ENCODE measurements at regions not wholly inside any gene's neighbourhood (a gene's known extent, or its start where the extent isn't known, plus 50 kb on each side); places are given as distances from the start of the nearest gene placed in this dataset.

DNA sequence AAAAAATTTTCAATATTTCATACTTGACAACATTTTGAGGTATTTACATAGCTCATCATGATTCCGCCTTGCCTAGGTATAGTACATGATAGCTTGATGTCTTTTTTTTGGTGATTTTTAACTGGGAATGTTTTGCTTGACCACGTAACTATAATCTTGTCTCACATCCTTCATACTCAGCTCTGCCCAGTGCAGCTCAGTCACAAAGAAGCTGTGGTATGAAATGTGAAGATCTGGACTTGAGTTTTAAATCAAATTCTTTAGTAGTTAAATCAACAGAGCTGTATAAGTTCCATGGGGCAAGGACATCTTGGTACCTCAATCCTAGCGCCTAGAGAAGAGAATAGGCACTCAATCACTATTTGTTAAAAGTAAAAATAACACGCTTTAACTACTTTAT is 276.3 kb upstream of the DKK2 start:
- DNase-seq: no peak

DNA sequence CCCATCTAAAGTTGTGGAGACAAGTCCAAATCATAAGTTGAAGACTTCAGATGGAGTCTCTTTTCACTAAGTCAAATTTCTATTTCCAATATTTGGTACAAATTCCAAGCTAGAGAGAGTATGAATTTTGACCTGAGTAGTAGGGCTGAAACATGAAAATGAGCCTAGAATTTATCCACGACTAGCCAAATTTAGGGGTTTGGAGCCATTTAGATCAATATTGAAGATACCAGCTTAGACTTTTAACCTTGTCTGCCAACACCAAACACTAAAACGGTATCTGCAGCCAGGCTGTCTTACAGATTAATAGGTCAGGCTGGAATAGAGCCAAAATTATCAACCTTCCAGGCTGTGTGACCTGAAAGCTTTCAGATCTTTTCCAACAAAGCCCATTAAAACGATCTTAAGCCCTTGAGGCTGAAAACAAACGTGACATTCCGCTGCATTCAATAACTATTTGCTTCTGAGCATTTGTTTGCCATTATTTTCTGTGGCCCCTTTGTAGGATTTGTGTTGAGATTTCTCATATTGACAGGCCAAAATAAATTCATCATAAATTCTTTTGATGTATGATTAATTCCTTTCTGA is 268.7 kb upstream of the DKK2 start:
- no peak for DNase-seq

DNA sequence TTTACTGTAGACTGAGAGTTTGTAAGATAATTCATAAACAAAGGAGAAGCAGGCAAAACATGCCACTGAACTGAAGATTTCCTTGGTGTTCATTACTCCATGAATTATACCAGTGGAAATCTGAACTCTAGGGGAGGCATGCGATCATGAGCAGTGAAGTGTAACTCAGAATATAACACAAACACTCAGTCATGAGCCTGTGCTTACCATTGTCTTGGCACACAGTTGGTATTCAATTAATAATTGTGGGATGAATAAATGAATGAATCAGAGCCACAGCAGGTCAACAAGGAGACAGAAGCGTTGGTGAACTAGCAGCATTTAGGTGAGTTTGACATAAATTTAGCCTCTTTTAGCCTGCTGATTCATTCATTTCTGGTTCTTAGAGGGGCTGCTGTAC is 263.5 kb upstream of the DKK2 start:
- DNase-seq: no peak

DNA sequence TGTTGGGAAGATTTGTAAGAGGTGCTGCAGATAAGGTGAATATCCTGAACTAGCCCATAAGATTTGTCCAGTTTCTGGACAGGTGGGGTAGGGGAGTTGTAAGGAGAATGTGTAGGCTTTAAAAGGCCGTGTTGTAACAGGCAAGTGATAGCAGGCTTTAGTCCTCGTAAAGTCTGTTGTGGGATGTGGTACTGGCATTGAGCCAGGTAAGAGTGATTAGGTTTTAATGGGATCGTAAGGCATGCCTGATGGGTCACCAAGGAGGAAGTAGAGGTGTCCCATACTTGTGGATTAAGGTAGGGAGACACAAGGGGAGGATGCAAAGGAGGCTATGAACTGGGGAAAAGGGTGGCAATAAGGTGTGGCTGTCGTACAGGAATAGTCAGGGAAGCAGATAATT is 256.9 kb upstream of the DKK2 start:
- DNase-seq: no peak

DNA sequence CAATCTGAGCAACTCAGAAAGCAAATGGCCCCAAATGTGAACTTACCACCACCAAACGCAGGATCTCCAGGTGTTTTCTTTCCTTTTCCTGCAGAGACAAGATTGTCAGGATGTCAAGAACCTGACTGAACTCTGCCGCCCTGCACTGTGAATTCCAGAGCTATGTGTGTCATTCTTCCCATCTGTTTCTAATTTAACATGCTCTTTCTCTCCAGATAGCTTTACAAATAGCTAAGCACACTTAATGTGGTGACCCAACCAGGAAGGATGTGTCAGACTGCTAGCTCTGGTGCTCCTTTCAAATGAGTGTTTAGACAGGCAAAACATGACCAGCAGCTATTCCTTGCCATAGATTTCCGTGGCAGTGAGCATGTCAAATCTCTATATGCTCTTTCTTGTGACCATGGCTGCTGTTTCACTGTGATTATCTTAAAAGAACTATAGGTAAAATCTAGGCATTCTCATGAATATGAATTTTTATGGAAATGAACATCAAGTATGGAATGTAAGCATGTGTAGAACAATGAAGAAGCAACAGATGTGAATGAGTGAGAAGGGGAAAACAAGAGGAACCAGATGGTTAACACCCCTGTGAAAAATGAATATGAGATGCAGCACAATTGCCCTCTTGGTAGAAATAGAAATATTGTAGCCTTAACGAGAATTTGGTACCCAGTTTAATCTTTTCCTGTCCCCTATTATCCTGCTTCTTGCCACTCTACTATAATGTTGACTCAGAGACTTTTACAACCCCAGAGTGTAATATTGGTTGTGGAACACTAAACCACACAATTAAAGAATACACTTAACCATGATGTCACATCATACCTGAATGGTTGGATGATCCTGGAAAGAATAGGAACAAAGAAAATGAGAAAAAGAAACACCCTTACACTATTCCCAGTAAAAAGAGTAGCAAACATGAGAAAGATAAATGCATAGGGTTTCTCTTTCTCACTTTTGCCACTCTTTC is 247.8 kb upstream of the DKK2 start:
- DNase-seq: no peak

DNA sequence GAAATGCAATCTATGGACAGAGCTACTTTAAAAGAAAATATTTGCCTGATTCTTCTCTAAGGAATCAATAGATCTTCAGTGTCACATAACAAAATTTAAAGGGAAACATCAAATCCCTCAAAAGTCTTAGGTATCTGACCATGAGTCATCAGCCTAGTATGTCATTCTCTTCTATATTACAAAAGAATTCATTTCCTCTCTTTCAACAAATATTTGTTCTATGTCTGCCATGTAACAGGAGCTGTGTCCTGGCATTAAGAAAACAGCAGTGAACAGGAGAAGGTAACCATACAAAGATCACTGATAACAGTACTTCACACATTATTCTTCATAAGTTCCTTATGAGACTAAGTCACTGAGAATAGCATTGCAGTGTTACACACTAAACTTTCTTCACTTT is 243.6 kb upstream of the DKK2 start:
- no peak for DNase-seq

DNA sequence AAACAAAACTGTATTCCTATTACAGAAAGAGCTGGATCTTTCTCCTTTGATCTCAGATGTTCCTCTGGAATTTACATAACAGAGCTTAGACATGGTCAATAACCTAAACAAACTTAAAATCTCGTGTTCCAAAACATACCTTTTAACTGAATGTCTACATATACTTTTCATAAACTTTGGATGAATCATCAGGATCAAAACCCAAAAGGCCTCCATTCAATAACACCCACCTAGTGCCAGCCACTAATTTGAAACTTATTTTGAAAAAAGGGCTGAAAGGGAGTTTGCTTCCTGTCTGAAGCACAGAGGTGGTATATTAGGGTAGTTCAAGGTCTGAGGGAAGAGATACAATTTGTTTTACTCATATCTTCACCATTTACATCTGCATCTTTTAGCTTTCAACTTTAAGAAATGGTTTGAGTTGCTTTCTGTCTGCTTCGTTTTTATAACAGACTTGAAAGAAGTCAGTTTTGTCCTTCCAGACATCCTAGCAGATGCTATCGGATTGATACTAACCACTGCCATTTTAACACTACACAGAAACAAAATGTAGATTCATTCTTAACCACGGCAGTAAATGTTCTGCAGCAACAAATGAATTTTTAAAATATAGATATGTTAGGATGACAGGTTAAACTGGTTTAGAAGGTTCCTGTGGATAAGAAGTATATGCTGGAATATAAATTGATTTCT is 242.8 kb upstream of the DKK2 start:
- no peak for DNase-seq

DNA sequence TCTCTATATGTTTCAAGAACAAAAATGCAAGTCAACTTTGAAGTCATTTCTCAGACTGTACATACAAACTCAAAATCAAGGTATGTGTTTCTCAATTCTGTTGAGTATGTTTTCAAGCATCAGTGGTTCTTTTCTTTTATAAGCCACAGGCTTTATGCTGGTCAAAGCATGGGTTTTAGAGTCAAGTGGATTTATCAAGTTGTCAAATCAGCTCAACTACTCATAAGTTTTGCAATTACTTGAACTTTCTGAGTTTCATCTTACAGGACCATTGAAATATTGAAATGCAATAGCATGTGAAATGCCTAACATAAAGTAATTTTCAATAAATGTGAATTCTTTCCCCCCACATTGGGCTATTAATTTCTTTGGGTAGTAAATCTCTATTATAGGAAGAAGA is 239.9 kb upstream of the DKK2 start:
- no peak for DNase-seq

DNA sequence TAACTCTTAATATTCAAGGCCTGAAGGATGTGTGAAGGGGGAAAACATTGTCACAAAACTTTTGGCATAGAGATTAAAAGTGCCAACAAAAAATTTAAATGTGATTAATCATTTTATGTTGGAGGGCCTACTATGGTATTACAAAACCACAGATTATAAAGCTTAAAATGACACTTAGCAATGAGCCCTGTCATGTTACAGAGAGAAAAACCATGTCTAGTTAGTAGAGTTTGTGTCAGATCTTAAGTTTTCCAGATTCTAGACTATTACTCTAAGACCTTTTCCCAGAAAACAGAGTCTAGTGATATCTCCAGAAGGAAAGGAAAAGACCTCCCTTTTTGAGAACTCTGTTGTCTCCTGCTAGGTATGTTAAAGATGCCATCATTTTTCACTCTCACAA is 239.1 kb upstream of the DKK2 start:
- no peak for DNase-seq

DNA sequence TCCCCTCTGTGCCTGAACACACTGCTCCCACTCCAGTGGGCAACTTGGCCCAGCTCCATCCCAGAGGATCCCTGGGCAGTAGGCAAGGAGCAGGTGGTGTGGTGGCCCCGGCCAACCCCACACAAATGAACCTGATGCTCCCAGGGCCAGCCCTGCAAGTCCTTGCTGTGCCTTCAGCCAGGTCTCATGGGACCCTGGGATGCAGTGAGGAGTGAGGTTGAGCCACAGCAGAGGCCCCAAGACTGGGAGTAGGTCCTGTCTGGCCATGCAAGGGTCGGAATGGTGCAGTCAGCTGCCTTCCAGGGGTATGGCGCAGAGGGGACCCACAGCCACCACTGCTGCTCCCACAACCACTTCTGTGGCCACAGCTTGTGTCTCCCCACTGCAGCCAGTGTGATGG is 234.5 kb upstream of the DKK2 start:
- no peak for DNase-seq

DNA sequence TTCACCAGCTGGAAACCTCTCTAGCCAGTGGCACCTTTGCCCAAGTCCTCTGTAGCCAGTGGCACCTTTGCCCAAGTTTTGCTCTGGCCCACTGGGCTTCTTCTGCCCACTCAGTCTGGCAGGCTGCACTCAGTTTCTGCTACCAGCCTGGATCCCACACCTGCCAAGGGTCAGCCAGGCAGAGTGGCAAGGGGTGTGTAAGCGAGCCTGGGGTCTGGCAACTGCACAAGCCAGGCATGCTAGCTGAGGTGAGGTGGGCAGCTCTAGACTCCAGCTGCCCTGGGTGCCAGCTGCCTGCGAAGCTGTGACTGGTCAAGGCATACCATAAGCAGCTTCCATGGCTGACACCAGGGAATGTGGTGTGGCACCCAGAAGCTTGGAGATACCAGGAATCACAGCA is 233.1 kb upstream of the DKK2 start:
- no peak for DNase-seq

DNA sequence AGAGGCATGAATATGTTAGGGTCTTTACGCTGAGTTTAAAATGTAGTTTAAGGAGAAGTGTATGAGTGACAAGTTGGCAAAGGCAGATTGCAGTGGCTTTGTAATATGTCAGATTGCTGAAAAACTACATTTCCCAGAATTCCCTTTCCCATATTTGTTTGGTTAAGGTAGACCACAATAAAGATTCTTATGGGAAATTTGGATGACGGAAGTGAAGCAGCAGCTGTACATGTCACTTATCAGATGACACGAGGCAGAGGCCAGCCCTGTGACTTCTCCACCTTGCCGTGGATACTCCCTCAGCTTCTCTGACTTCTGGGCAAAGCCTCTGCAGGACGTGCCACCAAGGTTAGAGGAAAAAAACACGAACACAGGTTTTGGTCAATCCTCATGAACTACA is 229.7 kb upstream of the DKK2 start:
- DNase-seq: no peak

DNA sequence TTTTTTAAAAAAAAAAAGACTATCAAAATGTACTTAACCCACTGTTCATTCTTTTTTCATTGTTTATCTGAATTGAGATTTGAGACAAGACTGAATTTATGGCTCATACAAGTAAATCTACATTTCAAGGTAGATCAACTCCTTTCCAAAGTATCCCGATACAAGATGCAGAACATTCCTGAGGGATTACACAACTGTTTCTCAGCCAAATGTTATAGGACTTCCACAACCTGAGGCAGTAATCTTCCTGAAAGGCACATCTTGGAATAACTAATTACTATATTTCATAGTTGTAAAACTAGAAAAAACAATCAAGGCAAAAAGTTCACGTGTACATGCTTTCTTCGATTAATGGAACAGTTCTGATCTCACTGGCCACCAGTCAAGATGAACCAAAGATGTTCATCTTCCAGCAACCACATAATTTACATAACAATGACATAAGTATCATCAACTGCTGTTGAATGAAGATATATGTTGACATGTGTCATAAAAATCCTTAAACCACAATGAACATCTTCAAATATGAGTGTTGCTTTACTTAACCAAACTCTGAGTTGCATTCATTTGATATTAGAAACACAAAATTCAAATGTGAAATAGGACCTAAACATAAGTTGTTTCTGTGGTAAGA is 225.2 kb upstream of the DKK2 start:
- DNase-seq: no peak

DNA sequence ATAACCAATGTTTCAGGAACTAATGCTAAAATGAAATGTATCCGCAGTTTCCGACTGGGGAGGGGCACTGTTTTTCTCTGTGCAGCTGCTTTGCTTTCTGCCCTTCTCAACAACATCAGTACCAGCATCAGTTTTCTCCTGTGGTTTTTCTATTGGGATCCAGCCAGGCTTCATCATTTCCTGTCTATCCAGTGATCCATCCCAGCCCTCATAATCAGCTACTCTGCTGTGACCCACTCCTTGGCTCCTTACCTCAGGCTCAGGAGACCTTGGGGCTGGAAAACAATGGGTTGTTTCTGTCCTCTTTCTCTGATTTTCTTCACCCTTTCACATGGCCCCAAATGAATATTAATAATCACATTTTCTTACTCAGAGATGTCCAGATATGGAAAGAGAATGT is 222.2 kb upstream of the DKK2 start:
- no peak for DNase-seq

DNA sequence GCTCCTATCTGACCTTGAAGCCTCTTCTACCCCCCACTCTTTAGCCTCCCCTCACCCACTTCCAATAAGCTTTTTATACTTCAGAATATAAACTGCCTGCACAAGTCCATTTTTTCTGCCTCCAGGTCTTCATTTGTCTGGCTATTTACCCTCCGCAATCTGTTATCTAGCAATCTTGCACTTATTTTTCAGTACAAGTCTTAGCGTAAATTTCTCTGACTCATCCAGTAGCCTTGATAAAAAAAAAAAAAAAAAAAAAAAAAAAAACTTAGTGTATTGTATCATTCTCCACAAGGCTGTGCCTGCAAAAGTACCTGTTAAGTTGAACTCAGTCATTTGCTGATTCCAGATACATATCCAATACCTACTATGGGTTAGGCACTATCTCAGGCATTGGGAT is 219.5 kb upstream of the DKK2 start:
- no peak for DNase-seq

DNA sequence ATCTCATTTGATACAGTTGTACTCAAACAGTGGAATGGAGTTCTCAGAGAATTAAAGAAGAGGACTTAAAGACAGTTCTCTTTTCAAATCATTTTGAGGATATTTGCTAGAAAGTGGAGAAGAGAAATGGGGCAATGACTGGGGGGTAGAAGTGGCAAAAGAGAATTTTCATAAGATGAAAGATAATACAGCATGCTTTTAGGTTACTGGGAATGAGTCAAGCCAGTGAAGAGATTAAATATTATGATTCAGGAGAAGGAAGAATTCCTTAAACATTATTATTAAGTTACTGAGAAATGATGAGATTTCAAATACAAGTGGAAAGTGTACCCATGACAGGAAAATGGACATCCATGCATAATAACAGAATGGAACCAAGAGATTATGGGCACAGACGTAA is 219.0 kb upstream of the DKK2 start:
- DNase-seq: no peak

DNA sequence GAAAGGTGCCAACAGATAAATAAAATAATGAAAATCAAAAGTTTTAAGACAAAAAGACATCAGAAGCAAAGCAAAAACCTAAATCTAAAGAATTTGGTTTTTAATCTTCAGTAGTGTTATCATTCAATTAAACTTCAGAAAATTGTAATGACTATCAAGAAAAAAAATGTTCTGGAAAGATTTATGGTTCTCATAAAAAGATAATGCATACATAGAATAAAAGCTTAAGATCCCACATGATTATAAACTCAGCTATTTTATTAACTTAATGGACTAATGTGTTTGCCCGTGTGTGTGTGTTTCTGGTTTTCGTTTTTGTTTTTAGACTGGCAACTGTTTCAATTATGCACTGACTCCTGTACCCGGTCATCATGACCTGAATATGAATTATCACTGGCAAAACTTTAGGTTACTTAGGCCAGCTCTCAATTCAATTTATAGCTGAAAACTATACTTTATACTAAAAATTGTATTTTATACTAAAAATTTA is 217.5 kb upstream of the DKK2 start:
- no peak for DNase-seq

DNA sequence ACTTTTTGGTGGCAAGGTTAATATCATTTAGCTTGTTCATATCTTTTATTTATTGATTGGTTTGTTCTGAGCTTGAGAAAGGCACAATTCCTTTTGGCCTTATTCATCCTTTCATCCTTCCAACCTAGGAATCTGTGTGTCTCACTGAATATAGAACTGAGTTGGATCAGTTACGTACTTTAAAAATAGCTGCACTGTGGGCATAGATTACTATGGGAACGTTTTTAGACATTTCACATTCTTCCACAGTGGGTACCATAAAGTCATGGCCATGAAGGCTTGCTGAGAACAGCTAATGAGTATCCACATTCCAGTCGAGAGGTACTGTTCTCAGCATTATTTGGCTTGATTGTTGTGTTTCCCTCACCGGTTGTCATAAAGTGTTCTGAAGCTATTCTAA is 217.0 kb upstream of the DKK2 start:
- DNase-seq: no peak

DNA sequence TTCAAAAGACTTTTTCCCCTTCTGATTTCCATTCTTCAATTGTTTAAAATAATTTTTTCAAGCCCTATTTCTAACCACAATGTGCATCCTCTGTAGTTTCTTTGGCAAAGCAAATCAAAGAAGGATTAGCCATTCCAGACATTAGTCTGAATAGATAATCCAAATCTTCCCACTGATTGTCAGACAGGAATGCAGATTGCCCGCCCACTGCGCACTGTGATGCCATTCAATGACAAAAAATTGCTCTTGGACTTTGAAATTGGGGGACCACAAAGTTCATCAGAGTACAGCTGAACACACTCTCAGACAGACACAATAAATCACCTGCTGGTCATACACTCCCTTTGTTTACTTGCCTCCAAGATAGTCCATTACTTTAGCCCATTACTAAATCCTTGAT is 216.5 kb upstream of the DKK2 start:
- no peak for DNase-seq

DNA sequence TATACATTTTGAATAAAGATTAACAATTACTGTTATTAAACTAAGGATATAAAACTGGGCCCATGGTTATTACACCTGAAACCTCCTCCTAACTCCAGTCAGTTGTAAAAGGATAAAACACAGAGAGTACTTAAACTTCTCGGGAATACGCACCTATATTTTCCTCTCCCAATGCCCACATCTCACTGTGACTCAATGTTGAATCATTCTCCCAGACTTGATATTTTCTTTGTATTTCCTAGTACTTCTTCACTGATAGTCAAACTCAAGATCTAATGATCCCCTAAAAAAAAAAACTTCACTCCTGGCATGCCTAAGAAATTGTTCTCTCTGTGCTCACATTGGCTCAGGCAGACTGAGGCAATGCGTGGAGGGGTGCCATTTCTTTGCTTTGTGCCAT is 212.5 kb upstream of the DKK2 start:
- no peak for DNase-seq

DNA sequence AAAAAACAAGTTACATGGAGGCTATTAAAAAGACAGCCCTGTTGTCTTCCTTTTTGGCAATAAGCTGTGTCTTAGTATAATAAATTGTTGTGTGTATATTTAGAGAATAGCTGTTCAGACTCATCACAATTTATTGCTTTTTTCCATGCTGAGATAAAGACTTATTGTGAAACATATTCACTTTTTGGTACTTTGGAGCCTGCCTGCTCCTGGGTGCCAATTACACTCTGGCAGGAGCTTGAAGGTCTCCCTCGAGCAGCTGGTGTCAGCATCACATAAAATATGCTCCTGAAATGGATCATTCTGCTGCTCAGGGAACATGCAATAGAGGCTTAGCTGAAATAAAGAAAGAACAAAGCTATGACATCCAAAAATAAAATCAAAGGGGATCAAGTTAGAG is 211.6 kb upstream of the DKK2 start:
- DNase-seq: no peak

DNA sequence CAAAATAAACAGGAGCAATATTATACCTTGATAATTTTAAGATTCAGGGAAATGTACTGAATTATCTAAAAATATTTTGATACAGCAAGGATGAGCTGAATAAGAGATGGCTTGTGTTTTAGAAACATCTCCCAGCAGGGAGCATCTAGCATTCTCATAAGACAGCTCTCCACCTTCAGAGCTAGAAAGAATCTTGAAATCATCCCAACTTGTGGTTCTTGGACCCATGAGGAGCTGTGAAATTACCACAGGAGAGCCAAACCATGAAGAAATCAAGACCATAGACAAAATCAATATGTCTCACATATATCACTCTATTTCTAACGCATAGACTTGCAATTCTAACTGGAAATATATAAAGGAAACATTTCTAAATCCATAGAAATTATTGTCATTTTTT is 210.6 kb upstream of the DKK2 start:
- no peak for DNase-seq

DNA sequence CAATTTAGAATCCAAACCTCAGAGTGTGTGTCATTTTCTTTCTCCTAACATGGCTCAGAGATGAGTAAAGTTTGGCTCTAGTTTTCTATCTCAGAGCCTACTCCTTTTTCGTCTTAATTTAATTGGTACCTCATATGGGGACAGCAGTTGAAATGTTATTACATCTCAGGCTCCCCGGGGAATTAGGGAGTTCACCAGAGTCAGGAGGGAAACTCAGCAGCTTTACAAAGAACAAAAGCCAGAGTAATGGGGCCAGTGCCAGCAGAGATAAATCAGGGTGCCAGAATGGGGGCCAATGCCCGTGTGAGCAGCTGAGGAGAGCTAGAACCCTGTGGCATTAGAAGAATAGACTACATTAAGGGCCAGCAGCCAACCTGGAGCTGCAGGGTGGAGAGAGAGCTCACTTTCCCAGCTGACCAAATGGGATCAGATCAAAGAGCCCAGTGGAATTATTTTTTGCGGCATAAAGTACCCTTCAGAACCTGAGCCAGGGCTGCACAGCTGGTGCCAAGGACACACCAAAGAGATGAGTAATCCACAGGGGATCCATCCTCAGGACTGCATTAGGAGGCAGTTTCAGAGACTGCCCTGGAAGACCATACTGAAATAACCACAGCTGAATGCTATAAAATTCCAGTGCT is 207.1 kb upstream of the DKK2 start:
- DNase-seq: peak; percentile 24

Data from DMS153 (cell line).